Activated CD4-positive, alpha-beta T cell treated with anti-CD3 and anti-CD28 coated beads, Interleukin-10, Interleukin-2, amounts not matched to agents 100 ng/mL and 50 ng/mL, durations not matched to agents 16 hours and 8 hours (primary cell): ENCODE measurements at regions not wholly inside any gene's neighbourhood (a gene's known extent, or its start where the extent isn't known, plus 50 kb on each side); places are given as distances from the start of the nearest gene placed in this dataset.

Experiments used
- DNase-seq: peaks from one replicate; pipeline ENCODE4 v3.0.0-alpha.2; 2020

GRCh38 chr12:113611652-113612051 lies 140.0 kb upstream of the LHX5 start:
- DNase-seq = no peak

DNA sequence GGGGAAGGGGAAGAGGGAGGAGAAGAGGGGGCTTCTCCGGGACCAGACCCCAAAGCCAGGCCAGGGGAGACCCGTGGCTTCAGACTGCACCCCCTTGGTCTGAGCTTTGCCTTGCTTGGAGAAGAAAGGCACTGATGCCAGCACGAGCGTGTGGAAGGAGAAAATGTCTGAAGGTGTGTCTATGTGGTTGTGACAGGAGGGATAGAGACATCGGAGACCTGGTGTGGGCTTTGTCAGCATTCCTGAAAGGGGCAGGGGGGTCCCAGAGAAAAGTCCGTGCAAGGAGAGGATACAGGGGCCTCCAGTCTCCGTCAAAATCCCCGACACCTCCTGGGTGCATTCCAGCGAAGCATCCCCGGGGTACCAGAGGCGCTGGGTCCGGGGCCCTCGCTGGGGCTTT lies 139.0 kb upstream of the LHX5 start:
- DNase-seq = no peak

DNA sequence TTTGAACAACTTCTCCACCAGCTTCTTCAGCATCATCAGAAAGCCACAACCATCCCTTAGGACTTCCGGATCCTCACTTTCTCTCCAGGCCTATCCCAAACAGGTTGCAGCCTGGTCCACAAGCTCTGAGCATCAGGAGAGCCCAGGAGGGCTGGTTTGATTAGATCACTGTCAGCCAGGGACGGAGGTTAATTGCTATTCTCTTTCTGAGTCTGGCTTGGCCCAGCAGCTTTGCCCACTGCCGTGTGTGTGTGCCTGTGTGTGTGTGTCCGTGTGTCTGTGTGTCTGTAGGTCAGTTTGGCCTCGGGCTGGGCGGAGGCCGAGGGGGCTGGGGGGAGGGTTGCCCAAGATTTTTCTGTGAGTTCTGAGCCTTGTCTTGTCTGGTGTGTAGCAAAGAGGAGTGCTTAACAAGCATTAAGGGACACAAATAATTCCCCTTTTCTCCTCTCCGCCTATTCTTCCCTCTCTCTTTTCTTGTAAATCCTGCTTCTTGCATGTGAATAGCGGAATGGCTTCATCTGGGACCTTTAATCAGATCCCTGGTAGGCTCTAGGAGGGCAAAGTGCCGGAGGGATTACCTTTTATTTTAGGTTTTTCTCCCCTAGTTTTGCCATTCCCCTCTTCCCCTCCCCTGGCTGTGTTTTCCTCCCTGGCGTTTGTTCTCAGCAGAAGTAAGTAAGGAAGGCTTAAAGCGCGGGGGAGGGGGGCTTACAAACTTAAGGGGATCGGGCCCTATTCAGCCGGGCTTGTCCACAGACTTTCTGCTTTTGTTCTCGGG lies 138.2 kb upstream of the LHX5 start:
- no peak for DNase-seq

DNA sequence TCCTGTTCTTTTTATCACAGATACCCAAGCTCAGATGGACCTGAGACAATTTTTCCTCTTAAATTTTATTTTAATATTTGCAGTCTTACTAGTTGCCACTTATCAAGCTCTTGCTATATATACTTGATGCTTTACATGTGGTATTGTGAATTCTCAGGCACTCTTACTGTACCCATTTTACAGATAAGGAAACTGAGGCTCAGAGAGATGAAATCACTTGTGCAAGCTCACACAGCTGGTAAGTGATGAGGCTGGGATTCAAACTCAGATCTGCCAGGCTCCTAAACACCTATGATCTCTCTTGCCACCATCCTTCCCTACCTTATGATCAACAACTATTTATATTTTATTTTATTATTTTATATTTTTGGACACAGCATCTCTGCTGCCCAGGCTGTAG lies 133.0 kb upstream of the LHX5 start:
- no peak for DNase-seq

- no peak for DNase-seq
Observed at GRCh38 chr12:113601656-113602263, 130.1 kb upstream of the LHX5 start.

- no peak for DNase-seq
Observed at GRCh38 chr12:113598815-113599406, 127.2 kb upstream of the LHX5 start.

GRCh38 chr12:113594967-113595366 lies 123.3 kb upstream of the LHX5 start:
- no peak for DNase-seq

- peak; percentile 13 for DNase-seq
Observed at GRCh38 chr12:113591480-113591974, 119.9 kb upstream of the LHX5 start.

DNA sequence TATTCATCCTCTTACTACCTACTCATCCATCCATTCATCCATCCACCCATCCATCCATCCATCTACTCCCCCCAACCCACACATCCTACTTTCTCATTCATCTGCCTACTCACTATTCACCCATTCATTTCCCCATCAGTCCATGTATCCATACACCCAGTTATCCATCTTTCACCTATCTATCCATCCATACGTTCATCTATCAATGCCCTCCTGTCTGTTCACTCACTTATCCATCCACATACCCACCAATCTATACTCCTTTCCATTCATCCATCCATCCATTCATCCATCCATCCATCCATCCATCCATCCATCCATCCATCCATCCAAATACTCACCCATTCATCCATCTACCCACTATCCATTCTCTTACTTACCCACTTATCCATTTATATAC lies 117.8 kb upstream of the LHX5 start:
- DNase-seq = no peak

DNA sequence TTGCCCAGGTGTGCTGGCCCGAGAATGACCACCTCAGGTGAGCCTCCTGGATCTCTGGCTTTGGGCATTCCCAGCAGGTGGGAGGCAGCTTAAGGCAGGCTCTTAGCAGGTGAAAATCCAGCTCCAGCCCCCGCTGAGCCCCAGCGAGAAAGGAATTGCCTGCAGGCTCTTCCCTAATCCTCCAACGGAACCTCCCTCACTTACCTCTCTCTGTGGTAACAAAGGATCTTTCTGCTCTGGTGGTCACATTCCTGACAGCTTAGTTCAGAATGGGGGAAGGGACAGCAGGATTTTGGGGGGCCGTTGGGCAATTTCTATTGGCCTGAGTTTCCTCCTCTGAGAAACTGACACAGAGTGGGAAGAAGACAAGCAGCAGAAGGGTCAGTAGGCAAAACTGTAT lies 116.0 kb upstream of the LHX5 start:
- DNase-seq = no peak

GRCh38 chr12:113586461-113586860 lies 114.8 kb upstream of the LHX5 start:
- no peak for DNase-seq

GRCh38 chr12:113582521-113583218 lies 111.0 kb upstream of the LHX5 start:
- no peak for DNase-seq

DNA sequence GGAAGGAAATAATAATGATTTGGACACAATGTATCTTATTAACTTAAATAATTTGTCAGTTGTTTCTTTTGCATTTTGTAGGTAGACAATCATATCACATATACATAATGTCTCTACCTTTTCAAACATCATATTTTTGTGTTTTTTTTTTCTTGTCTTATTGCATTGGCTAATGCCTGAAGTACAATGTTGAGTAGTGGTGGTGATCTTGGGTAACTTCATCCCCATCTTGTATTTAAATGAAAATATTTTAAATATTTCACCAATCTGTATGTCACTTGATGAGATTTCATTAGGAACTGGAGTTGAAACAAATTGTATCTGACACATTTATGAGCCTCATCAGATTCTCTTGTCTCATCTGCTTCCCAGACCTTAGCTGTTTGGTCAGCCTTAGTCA lies 109.7 kb upstream of the LHX5 start:
- no peak for DNase-seq

- DNase-seq = no peak
Observed at GRCh38 chr12:113580437-113580836, 108.8 kb upstream of the LHX5 start.

DNA sequence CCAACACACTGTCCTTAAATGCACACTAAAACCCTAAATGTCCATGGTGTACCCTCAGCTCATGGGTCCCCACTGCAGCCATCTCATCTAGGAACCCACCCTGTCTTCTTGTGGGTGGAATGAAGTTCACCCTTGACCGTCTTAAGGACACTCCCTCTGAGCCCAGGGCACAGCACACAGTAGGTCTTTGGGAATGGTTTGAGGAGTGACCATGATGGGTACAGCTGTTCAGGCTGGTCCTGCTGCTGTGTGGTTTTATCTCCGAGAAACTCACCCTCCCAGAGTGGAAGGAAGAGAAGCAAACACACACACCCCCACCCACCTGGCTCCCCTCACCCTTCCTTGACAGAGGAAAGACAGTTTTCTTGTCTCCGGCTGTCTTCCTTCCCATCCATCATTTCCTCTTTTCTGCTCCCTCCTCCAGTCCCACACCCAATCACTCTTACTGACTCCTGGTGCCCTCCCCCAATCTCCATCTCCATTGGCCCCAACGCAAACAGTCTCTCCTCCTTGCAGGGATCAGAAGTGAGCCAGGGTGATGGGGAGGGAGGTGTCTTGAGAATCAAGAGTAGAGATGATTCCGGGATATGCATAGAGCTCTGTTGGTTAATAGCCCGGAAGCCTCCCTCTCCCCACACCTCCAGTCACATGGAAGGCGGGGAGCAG lies 105.9 kb upstream of the LHX5 start:
- DNase-seq = no peak

- no peak for DNase-seq
Observed at GRCh38 chr12:113575386-113575785, 103.7 kb upstream of the LHX5 start.

- DNase-seq = no peak
Observed at GRCh38 chr12:113573148-113573547, 101.5 kb upstream of the LHX5 start.

- no peak for DNase-seq
Observed at GRCh38 chr12:113571713-113572112, 100.0 kb upstream of the LHX5 start.

GRCh38 chr12:113569806-113570205 lies 98.1 kb upstream of the LHX5 start:
- no peak for DNase-seq

DNA sequence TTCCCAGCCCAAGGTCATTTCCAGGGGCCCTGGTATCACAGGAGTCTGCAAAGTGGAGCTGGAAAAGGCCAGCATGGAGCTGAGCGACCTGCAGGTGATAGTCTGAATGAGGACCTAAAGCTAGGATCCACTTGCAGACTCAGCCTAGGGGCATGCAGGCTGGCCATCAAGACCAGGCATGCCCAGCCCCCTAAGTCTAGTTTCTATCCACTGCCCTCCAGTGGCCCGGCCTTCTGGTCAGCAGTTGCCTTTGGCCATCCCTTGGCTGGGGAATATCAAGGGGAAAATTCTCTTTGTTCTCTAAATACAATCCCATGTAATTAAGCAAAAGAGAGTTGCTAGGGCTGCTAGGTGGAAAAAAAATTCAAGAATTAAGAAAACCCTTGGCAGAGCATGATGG lies 96.3 kb upstream of the LHX5 start:
- no peak for DNase-seq

DNA sequence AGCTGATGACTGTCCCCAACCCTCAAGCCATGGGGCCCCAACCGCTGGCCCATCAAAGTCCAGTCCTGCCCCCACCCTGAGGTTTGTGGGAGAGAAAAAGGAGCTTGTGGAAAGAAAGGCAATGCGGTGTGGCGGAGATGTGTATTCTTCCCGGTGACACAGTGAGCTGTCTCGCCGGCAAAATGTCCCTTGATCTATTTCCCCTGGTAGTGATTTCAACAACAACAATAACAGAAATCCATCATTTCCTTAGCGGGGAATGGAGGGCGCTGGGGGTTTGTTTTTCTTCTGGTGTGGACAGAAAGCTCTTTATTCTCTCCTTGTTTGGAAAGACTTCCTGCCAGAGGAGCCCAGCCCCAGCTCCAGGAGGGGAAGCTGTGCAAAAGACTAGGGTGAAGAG lies 93.7 kb upstream of the LHX5 start:
- DNase-seq = no peak

DNA sequence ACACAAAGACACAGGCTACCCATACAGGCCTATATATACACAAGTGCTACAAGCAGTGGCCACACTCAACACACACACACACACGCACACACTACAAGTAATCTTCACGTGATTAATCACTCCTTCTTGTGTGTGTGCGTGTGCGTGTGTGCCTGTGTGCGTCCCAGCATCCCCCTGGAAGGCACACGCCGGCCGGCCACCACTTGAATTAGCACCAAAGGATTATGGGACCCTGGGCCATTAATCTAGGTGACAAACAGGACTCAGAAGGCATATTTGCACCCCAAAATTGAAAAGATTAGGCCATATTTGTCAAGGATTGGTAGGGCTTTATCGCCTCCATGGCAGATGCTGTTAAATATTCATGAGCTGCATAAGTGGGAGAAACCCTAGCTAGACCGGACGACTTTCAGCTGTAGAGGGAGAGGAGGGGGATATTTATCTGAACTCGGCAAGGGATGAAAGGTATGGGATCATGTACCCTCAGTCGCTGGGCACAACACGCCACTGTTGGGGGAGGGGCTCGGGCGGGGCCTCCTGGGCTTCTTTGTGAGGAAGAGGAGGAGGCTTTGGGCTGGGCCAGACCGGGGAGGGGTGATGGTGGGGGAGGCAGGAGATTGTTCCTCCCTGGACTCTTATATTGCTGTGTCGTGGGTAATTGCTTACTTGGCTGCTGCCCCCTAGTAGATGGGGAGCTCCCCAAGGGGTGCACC lies 89.6 kb upstream of the LHX5 start:
- DNase-seq = no peak
